Uterus (tissue), 2 donors: ENCODE measurements at regions not wholly inside any gene's neighbourhood (a gene's known extent, or its start where the extent isn't known, plus 50 kb on each side); places are given as distances from the start of the nearest gene placed in this dataset.

Source experiments
- POLR2A ChIP-seq, 2 donors: fragments of 450-650 bp; IDR thresholded peaks; one replicate each; pipeline ENCODE4 v1.6.1; 2016; ENCODE audit warnings: antibody characterized with exemption in 2 of 2, mild to moderate bottlenecking in 1 of 2, moderate library complexity in 1 of 2
- TF ChIP-seq, protein P1 (sequence below), 4 experiments: fragments of 200-600 bp in 2 of 4; fragments of 450-650 bp in 2 of 4; sonication (generic) in 2 of 4; IDR thresholded peaks; one replicate each; pipeline ENCODE4 v1.5.1; 2016 to 2019; ENCODE audit warnings: antibody characterized with exemption in 4 of 4, mild to moderate bottlenecking in 2 of 4, moderate library complexity in 1 of 4

DNA sequence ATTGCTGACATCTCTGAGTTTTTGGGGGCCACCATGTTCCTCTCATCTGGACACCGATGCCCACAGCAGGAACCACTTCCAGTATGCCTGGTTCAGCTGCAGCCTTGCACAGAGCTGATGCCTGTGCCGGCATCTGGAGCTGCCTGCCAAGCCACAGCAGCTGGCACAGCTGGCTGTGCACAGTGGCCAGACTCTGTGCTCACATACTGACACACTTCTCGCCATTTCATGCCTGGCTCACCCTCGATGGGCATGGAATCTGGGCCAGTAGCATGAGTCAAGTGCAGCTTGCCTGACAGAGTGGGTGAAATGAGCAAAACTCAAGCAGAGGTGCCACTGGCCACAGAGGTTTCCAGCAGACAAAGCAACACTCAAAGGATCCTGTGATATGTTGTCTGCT, 863.4 kb downstream of the DNAH5 start:
- no peak for TF ChIP-seq POLR2A (IDR thresholded peaks at IDR 0.05)
- TF ChIP-seq, protein P1, sequence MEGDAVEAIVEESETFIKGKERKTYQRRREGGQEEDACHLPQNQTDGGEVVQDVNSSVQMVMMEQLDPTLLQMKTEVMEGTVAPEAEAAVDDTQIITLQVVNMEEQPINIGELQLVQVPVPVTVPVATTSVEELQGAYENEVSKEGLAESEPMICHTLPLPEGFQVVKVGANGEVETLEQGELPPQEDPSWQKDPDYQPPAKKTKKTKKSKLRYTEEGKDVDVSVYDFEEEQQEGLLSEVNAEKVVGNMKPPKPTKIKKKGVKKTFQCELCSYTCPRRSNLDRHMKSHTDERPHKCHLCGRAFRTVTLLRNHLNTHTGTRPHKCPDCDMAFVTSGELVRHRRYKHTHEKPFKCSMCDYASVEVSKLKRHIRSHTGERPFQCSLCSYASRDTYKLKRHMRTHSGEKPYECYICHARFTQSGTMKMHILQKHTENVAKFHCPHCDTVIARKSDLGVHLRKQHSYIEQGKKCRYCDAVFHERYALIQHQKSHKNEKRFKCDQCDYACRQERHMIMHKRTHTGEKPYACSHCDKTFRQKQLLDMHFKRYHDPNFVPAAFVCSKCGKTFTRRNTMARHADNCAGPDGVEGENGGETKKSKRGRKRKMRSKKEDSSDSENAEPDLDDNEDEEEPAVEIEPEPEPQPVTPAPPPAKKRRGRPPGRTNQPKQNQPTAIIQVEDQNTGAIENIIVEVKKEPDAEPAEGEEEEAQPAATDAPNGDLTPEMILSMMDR (IDR thresholded peaks at IDR 0.05), result no peak
